GM12892 (cell line): ENCODE measurements at regions not wholly inside any gene's neighbourhood (a gene's known extent, or its start where the extent isn't known, plus 50 kb on each side); places are given as distances from the start of the nearest gene placed in this dataset.

Experiments used
- POLR2A ChIP-seq: IDR thresholded peaks from 2 replicates; pipeline ENCODE4 v1.6.1; 2011; ENCODE audit warnings: low read depth, low read length, control low read depth
- POLR2AphosphoS5 ChIP-seq: IDR thresholded peaks from 2 replicates; pipeline ENCODE4 v1.6.1; 2011; ENCODE audit warnings: low read depth, low read length, control low read depth
- TAF1 ChIP-seq: IDR thresholded peaks from 2 replicates; pipeline ENCODE4 v1.6.1; 2011; ENCODE audit warnings: low read depth, mild to moderate bottlenecking, control low read depth, low read length, borderline replicate concordance

DNA sequence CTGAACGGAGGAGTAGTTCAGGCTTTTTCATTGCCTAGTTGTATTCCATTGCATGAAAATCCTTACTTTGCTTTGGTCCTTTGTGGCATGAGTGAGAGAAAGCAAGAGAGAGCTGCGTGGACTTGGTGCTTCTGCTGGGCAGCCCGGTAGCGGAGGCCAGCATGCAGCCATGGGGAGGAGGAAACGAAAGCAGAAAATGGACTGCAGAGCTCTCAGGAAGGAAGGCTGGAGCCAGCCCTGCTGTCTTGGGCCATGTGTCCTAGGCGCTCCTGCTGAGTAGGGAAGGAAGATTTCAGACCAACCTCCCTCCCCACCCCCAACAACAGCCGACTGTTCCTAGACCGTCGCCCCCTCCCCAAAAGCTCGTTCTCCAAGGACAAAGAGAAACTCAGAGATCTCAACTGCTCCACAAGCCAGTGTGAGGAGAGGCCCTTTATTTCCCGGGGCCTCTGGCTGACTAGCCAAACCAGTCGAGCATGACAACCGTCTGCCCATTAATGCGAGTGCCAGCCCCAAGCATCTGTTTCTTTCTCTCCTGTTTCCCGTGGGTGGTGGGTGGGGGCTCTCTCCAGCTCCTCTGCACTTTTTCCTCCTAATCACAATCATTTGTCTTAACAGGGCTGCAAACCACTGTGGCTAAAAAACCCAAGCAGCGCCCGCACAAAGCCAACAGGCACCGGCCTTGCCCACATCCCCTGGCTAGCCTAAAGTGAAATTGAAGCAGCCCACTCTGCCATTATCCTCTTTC is 66.8 kb upstream of the FZD7 start:
- TF ChIP-seq POLR2AphosphoS5 (no peak), TAF1 (no peak), POLR2A (no peak)
